NB4 (cell line): ENCODE measurements at regions not wholly inside any gene's neighbourhood (a gene's known extent, or its start where the extent isn't known, plus 50 kb on each side); places are given as distances from the start of the nearest gene placed in this dataset.

Source experiments
- POLR2A ChIP-seq: IDR thresholded peaks from 2 replicates; pipeline ENCODE4 v1.6.1; 2011; ENCODE audit warnings: mild to moderate bottlenecking; ENCODE audit not compliant: insufficient read length; ENCODE audit errors: extremely low read depth
- TF ChIP-seq, protein P1 (sequence below): IDR thresholded peaks from one replicate; pipeline ENCODE4 v1.5.1; 2012; ENCODE audit warnings: low read depth, low read length
- TF ChIP-seq, protein P2 (sequence below): IDR thresholded peaks from 2 replicates; pipeline ENCODE4 v1.6.1; 2011; ENCODE audit warnings: low read depth, low read length

DNA sequence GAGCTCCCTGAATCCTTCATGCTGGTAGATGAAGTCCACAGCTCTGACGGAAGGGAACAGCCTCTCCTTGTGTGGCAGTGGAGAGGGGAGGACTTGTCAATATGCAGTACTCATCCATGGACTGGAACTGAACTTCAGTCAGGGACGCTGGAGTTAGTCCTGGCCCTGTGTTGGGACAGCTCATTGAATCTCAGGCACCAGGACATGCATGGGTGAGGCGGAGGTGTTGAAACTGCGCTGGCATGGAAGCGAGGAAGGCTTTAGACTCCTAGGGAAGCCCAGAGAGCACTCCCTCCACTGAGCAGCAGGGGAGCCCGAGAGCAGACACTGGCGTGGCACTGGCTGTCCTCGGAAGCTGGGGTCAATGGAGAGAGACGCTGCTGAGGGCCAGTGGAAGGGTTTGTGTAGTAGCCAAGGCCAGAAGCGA, 161.3 kb upstream of the GGTLC1 start:
- TF ChIP-seq, protein P1, sequence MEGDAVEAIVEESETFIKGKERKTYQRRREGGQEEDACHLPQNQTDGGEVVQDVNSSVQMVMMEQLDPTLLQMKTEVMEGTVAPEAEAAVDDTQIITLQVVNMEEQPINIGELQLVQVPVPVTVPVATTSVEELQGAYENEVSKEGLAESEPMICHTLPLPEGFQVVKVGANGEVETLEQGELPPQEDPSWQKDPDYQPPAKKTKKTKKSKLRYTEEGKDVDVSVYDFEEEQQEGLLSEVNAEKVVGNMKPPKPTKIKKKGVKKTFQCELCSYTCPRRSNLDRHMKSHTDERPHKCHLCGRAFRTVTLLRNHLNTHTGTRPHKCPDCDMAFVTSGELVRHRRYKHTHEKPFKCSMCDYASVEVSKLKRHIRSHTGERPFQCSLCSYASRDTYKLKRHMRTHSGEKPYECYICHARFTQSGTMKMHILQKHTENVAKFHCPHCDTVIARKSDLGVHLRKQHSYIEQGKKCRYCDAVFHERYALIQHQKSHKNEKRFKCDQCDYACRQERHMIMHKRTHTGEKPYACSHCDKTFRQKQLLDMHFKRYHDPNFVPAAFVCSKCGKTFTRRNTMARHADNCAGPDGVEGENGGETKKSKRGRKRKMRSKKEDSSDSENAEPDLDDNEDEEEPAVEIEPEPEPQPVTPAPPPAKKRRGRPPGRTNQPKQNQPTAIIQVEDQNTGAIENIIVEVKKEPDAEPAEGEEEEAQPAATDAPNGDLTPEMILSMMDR, result peak; percentile 45
- TF ChIP-seq, protein P2, sequence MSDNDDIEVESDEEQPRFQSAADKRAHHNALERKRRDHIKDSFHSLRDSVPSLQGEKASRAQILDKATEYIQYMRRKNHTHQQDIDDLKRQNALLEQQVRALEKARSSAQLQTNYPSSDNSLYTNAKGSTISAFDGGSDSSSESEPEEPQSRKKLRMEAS, result no peak
- TF ChIP-seq POLR2A, result no peak
